Spleen (tissue), 11 donors: ENCODE measurements at regions not wholly inside any gene's neighbourhood (a gene's known extent, or its start where the extent isn't known, plus 50 kb on each side); places are given as distances from the start of the nearest gene placed in this dataset.

Experiments used
- DNase-seq: peaks from one replicate; pipeline ENCODE4 v3.0.0-alpha.2; 2020
- H3K27ac ChIP-seq, 8 donors: fragments of 200-600 bp; sonication (generic) in 7 of 8; 1 replicate in 4 of 8; 2 replicates in 4 of 8; pipeline versions ENCODE4 v1.5.0 to v1.8.0; 2016 to 2021; ENCODE audit warnings: inconsistent platforms in 4 of 8, mild to moderate bottlenecking in 4 of 8, moderate library complexity in 1 of 8
- H3K27me3 ChIP-seq, 7 donors: fragments of 200-600 bp; sonication (generic) in 6 of 7; replicated peaks in 1 of 7; 1 replicate in 4 of 7; 2 replicates in 3 of 7; pipeline versions ENCODE4 v1.5.0 to v1.8.0; 2016 to 2021; ENCODE audit warnings: inconsistent platforms in 3 of 7, mild to moderate bottlenecking in 1 of 7
- H3K36me3 ChIP-seq, 6 donors: fragments of 200-600 bp; sonication (generic) in 5 of 6; 1 replicate in 4 of 6; 2 replicates in 2 of 6; pipeline versions ENCODE4 v1.5.0 to v1.8.0; 2016 to 2021; ENCODE audit warnings: inconsistent platforms in 2 of 6
- H3K4me1 ChIP-seq, 6 donors: fragments of 200-600 bp; sonication (generic) in 5 of 6; 1 replicate in 3 of 6; 2 replicates in 3 of 6; pipeline versions ENCODE4 v1.5.0 to v1.8.0; 2016 to 2021; ENCODE audit warnings: inconsistent platforms in 3 of 6
- H3K4me3 ChIP-seq, 8 donors: fragments of 200-600 bp; sonication (generic) in 7 of 8; 1 replicate in 4 of 8; 2 replicates in 4 of 8; pipeline versions ENCODE4 v1.5.0 to v1.8.0; 2016 to 2021; ENCODE audit warnings: inconsistent platforms in 4 of 8, mild to moderate bottlenecking in 4 of 8, moderate library complexity in 2 of 8
- H3K9me3 ChIP-seq, 8 donors: fragments of 200-600 bp; sonication (generic) in 7 of 8; 1 replicate in 4 of 8; 2 replicates in 4 of 8; pipeline versions ENCODE4 v1.5.0 to v1.8.0; 2016 to 2021; ENCODE audit warnings: inconsistent platforms in 4 of 8
- CTCF ChIP-seq, 11 experiments: fragments of 200-600 bp in 7 of 11; fragments of 450-650 bp in 4 of 11; sonication (generic) in 4 of 11; IDR thresholded peaks in 8 of 11; conservative IDR thresholded peaks in 3 of 11; 1 replicate in 7 of 11; 2 replicates in 4 of 11; pipeline versions ENCODE4 v1.4.0 to v1.8.0; 2016 to 2021; ENCODE audit warnings: antibody characterized with exemption in 11 of 11, inconsistent platforms in 4 of 11, mild to moderate bottlenecking in 1 of 11
- POLR2A ChIP-seq, 3 donors: fragments of 450-650 bp; IDR thresholded peaks; one replicate each; pipeline ENCODE4 v1.5.1; 2017; ENCODE audit warnings: antibody characterized with exemption in 3 of 3, mild to moderate bottlenecking in 1 of 3
- POLR2AphosphoS5 ChIP-seq, 3 donors: sonication (generic); formaldehyde crosslinking; IDR thresholded peaks; one replicate each; pipeline ENCODE4 v1.5.1; 2017; ENCODE audit warnings: antibody characterized with exemption in 3 of 3
- WGBS, 5 donors: extraction: QIAGEN DNeasy Blood & Tissue Kit in 3 of 5; methylation state at CpG; one replicate each; pipeline versions ENCODE4 v1.1.5 to v1.1.7; 2013 to 2018; 5-methylcytosine and 5-hydroxymethylcytosine counted together
- intact Hi-C: fragments of 100-400 bp; cut with DNase I; formaldehyde crosslinking; loops from one replicate; pipeline ENCODE4 v1.15.0; 2023; ENCODE audit warnings: low total_unique reads
- donor health status: healthy with polysubstance abuse.
- donor health status: DM: no; HTN: no; CAD: no; lungs with moderate emphysema.
- donor health status: DM: no; HTN: no; CAD: no.
- donor health status: Bipolar disorder and iron deficiency.
- donor health status: healthy.
- donor health status: DM: no; HTN: no; CAD: no.
- donor health status: DM: yes; HTN: yes; CAD: no.

GRCh38 chr6:48290595-48290994 lies 179.6 kb upstream of the PTCHD4 start:
- intact Hi-C loops, result no loop called here
- DNase-seq, result no peak

GRCh38 chr6:48289841-48290240 lies 178.8 kb upstream of the PTCHD4 start:
- Histone ChIP-seq H3K9me3 (peaks cover 0 to 48% (median 40%) of the 10 kb centered on the region in 8 donors), H3K4me3 (no peak overlapping the region), H3K4me1 (no peaks in the 10 kb centered on the region), H3K36me3 (no peaks in the 10 kb centered on the region), H3K27ac (no peak overlapping the region), H3K27me3 (no peaks in the 10 kb centered on the region)
- TF ChIP-seq POLR2A (IDR thresholded peaks at IDR 0.05) (no peak), POLR2AphosphoS5 (IDR thresholded peaks at IDR 0.05) (no peak), CTCF (IDR thresholded peaks at IDR 0.05 in 8 of 11, conservative IDR thresholded peaks at IDR 0.05 in 3 of 11) (no peak)
- intact Hi-C loops, result no loop called here
- DNase-seq, result no peak
- 82 to 91% (median 86%) methylated on average over 5 of the region's 5 CpGs for WGBS, 5 donors

More at GRCh38 chr6:48290595-48290994, 179.6 kb upstream of the PTCHD4 start:
- no peaks in the 10 kb centered on the region for H3K4me1 ChIP-seq
- H3K9me3 ChIP-seq, result peaks cover 0 to 42% (median 32%) of the 10 kb centered on the region in 8 donors
- no peak overlapping the region for H3K4me3 ChIP-seq
- H3K27ac ChIP-seq, result no peak overlapping the region
- no peak for TF ChIP-seq POLR2AphosphoS5 (IDR thresholded peaks at IDR 0.05)
- TF ChIP-seq POLR2A (IDR thresholded peaks at IDR 0.05), result no peak
- no peak for TF ChIP-seq CTCF (IDR thresholded peaks at IDR 0.05 in 8 of 11, conservative IDR thresholded peaks at IDR 0.05 in 3 of 11)
- H3K27me3 ChIP-seq, result no peaks in the 10 kb centered on the region
- WGBS, 5 donors, result 87 to 92% (median 89%) methylated on average over 4 of the region's 4 CpGs
- H3K36me3 ChIP-seq, result no peaks in the 10 kb centered on the region

- DNase-seq, result no peak
- no peak overlapping the region for H3K27ac ChIP-seq
- no peak overlapping the region for H3K4me3 ChIP-seq
- WGBS, 5 donors, result 53 to 83% (median 55%) methylated on average over 1 of the region's 1 CpG
- peaks cover 0 to 14% (median 13%) of the 10 kb centered on the region in 8 donors for H3K9me3 ChIP-seq
- intact Hi-C loops, result no loop called here
- H3K4me1 ChIP-seq, result peaks cover 0 to 4% (median 0%) of the 10 kb centered on the region in 6 donors
- H3K27me3 ChIP-seq, result no peaks in the 10 kb centered on the region
- no peaks in the 10 kb centered on the region for H3K36me3 ChIP-seq
- TF ChIP-seq CTCF (IDR thresholded peaks at IDR 0.05 in 8 of 11, conservative IDR thresholded peaks at IDR 0.05 in 3 of 11), result no peak
- no peak for TF ChIP-seq POLR2A (IDR thresholded peaks at IDR 0.05)
- TF ChIP-seq POLR2AphosphoS5 (IDR thresholded peaks at IDR 0.05), result no peak
Observed at GRCh38 chr6:48281217-48281616, 170.2 kb upstream of the PTCHD4 start.

- TF ChIP-seq POLR2AphosphoS5 (IDR thresholded peaks at IDR 0.05) (no peak), POLR2A (IDR thresholded peaks at IDR 0.05) (no peak), CTCF (IDR thresholded peaks at IDR 0.05 in 8 of 11, conservative IDR thresholded peaks at IDR 0.05 in 3 of 11) (no peak)
- Histone ChIP-seq H3K27me3 (no peaks in the 10 kb centered on the region), H3K27ac (no peak overlapping the region), H3K9me3 (peaks cover 0 to 3% (median 2%) of the 10 kb centered on the region in 8 donors), H3K36me3 (no peaks in the 10 kb centered on the region), H3K4me3 (no peak overlapping the region), H3K4me1 (peaks cover 0 to 4% (median 0%) of the 10 kb centered on the region in 6 donors)
- no peak for DNase-seq
- 71 to 96% (median 85%) methylated on average over 1 of the region's 1 CpG for WGBS, 5 donors
- intact Hi-C loops, result no loop called here
Observed at GRCh38 chr6:48280035-48280620, 169.1 kb upstream of the PTCHD4 start.
